ENCODE measurements at regions not wholly inside any gene's neighbourhood (a gene's known extent, or its start where the extent isn't known, plus 50 kb on each side); places are given as distances from the start of the nearest gene placed in this dataset.

GRCh38 chr20:1815502-1816085 lies 79.6 kb upstream of the SIRPA start:
- TF ChIP-seq CTCF (IDR thresholded peaks at IDR 0.05) (no peak), POLR2AphosphoS5 (IDR thresholded peaks at IDR 0.05) (peak; percentile 39)

Data from prostate gland (tissue), 2 donors.